GM12878 (cell line): ENCODE measurements at regions not wholly inside any gene's neighbourhood (a gene's known extent, or its start where the extent isn't known, plus 50 kb on each side); places are given as distances from the start of the nearest gene placed in this dataset.

Experiments used
- ATAC-seq: fragments of 200-7000 bp; cut with Tn5 transposase; 3 replicates; pipeline ENCODE4 v1.9.1; 2020; ENCODE audit warnings: mild to moderate bottlenecking, moderate library complexity
- BruUV-seq: library from RNA; stranded (reverse); fragments of 400-500 nt; replicated peaks from 2 replicates; lab custom pipeline; 2021; lab: Mats Ljungman, UMichigan
- CTCF ChIA-PET: fragments of 300-600 bp; sonication (Branson Sonifier 250); formaldehyde crosslinking; extraction: SDS; loops from one replicate; lab custom pipeline; 2021; ENCODE audit warnings: inconsistent platforms; lab: Yijun Ruan, JAX
- POLR2A ChIA-PET: fragments of 350-600 bp; formaldehyde crosslinking; extraction: SDS; loops from one replicate; lab custom pipeline; 2021; ENCODE audit warnings: inconsistent platforms; lab: Charles Lee
- RAD21 ChIA-PET: fragments of 300-600 bp; sonication (Branson Sonifier 250); formaldehyde crosslinking; loops from one replicate; lab custom pipeline; 2023; ENCODE audit warnings: antibody characterized with exemption; ENCODE audit not compliant: unreplicated experiment; lab: Charles Lee
- SMC1A ChIA-PET: fragments of 300-600 bp; sonication (Branson Sonifier 250); formaldehyde crosslinking; loops from one replicate; lab custom pipeline; 2023; ENCODE audit not compliant: unreplicated experiment, uncharacterized antibody; lab: Charles Lee
- DNase-seq: peaks from one replicate; pipeline ENCODE4 v3.0.0-alpha.2; 2011; ENCODE audit warnings: low read depth, low spot score
- FAIRE-seq: peaks from 3 replicates; lab custom pipeline; 2011; peaks lifted over from hg19 to GRCh38; lab: Jason Lieb, UNC
- H2AFZ ChIP-seq: 2 replicates; pipeline ENCODE4 v1.6.0; 2011; ENCODE audit warnings: low read depth, low read length, control low read depth; ENCODE audit not compliant: control insufficient read depth
- H3K27ac ChIP-seq: 2 replicates; pipeline ENCODE4 v1.5.1; 2011; ENCODE audit warnings: control low read depth; ENCODE audit not compliant: control insufficient read depth, insufficient read depth
- H3K27me3 ChIP-seq, 2 experiments: replicated peaks in 1 of 2; 2 replicates each; pipeline versions ENCODE4 v1.6.0 to v1.6.1; 2011; ENCODE audit warnings: low read length in 1 of 2; ENCODE audit not compliant: control insufficient read depth in 2 of 2, insufficient read depth in 2 of 2
- H3K36me3 ChIP-seq, 2 experiments: 2 replicates each; pipeline ENCODE4 v1.5.1; 2011; ENCODE audit warnings: low read length in 1 of 2; ENCODE audit not compliant: control insufficient read depth in 2 of 2, insufficient read depth in 2 of 2
- H3K4me1 ChIP-seq: 2 replicates; pipeline ENCODE4 v1.6.1; 2011; ENCODE audit warnings: mild to moderate bottlenecking, low read length, moderate library complexity, mixed read lengths; ENCODE audit not compliant: control insufficient read depth, insufficient read depth
- H3K4me2 ChIP-seq: 2 replicates; pipeline ENCODE4 v1.6.0; 2011; ENCODE audit warnings: control low read depth; ENCODE audit not compliant: control insufficient read depth, insufficient read depth
- H3K4me3 ChIP-seq: fragments of 200-600 bp; sonication (generic); 2 replicates; pipeline ENCODE4 v1.5.1; 2016
- H3K79me2 ChIP-seq: 2 replicates; pipeline ENCODE4 v1.6.0; 2011; ENCODE audit warnings: low read length; ENCODE audit not compliant: control insufficient read depth, insufficient read depth
- H3K9ac ChIP-seq: 2 replicates; pipeline ENCODE4 v1.8.0; 2011; ENCODE audit warnings: low read length, control low read depth, mixed read lengths; ENCODE audit not compliant: control insufficient read depth, insufficient read depth
- H3K9me3 ChIP-seq: replicated peaks from 3 replicates; pipeline ENCODE4 v1.5.1; 2011; ENCODE audit warnings: mild to moderate bottlenecking, low read length; ENCODE audit not compliant: control insufficient read depth, insufficient read depth
- H4K20me1 ChIP-seq: 2 replicates; pipeline ENCODE4 v1.6.0; 2011; ENCODE audit not compliant: control insufficient read depth, insufficient read depth
- ATF3 ChIP-seq: IDR thresholded peaks from 2 replicates; pipeline ENCODE4 v1.6.1; 2011; ENCODE audit warnings: low read depth, mild to moderate bottlenecking, low read length, moderate library complexity, borderline replicate concordance; ENCODE audit errors: extremely low read depth
- BACH1 ChIP-seq: fragments of 450-650 bp; IDR thresholded peaks from 2 replicates; pipeline ENCODE4 v1.6.1; 2017; ENCODE audit warnings: mild to moderate bottlenecking, borderline replicate concordance
- BHLHE40 ChIP-seq, 2 experiments: fragments of 450-650 bp in 1 of 2; IDR thresholded peaks; 2 replicates each; pipeline ENCODE4 v1.6.1; 2011 to 2017; ENCODE audit warnings: low read depth in 2 of 2, borderline replicate concordance in 1 of 2, improper control_type of control experiment in 1 of 2, low read length in 1 of 2, mild to moderate bottlenecking in 1 of 2
- CBFB ChIP-seq: IDR thresholded peaks from 2 replicates; pipeline ENCODE4 v1.6.1; 2016; ENCODE audit warnings: antibody characterized with exemption, low read depth
- HDAC6 ChIP-seq: fragments of 200-600 bp; sonication (generic); IDR thresholded peaks from one replicate; pipeline ENCODE4 v1.8.0; 2017; ENCODE audit warnings: antibody characterized with exemption; ENCODE audit not compliant: unreplicated experiment
- HDGF ChIP-seq: fragments of 450-650 bp; IDR thresholded peaks from 2 replicates; pipeline ENCODE4 v1.6.1; 2016; ENCODE audit warnings: antibody characterized with exemption
- KDM1A ChIP-seq: fragments of 200-600 bp; sonication (generic); IDR thresholded peaks from 2 replicates; pipeline ENCODE4 v1.6.1; 2016; ENCODE audit warnings: borderline replicate concordance
- MTA3 ChIP-seq: IDR thresholded peaks from 2 replicates; pipeline ENCODE4 v1.6.1; 2012; ENCODE audit warnings: low read length, inconsistent platforms, borderline replicate concordance
- NFIC ChIP-seq: IDR thresholded peaks from 2 replicates; pipeline ENCODE4 v1.6.1; 2012; ENCODE audit warnings: low read depth, mild to moderate bottlenecking, inconsistent platforms, low read length, moderate library complexity
- PBX3 ChIP-seq: IDR thresholded peaks from 2 replicates; pipeline ENCODE4 v1.6.1; 2011; ENCODE audit warnings: mild to moderate bottlenecking, low read depth, low read length, moderate library complexity; ENCODE audit not compliant: insufficient replicate concordance
- POLR2AphosphoS5 ChIP-seq: IDR thresholded peaks from 2 replicates; pipeline ENCODE4 v1.6.1; 2011; ENCODE audit warnings: mild to moderate bottlenecking, low read length, inconsistent platforms
- POU2F2 ChIP-seq: IDR thresholded peaks from 3 replicates; pipeline ENCODE4 v1.6.1; 2011; ENCODE audit warnings: low read depth, mild to moderate bottlenecking, low read length, borderline replicate concordance
- RELA ChIP-seq: fragments of 450-650 bp; IDR thresholded peaks from 2 replicates; pipeline ENCODE4 v1.8.0; 2014; ENCODE audit warnings: borderline replicate concordance; ENCODE audit not compliant: partially characterized antibody
- SREBF1 ChIP-seq: IDR thresholded peaks from 2 replicates; pipeline ENCODE4 v1.6.1; 2012; ENCODE audit warnings: mild to moderate bottlenecking, low read length
- ZZZ3 ChIP-seq: IDR thresholded peaks from 2 replicates; pipeline ENCODE4 v1.6.1; 2011; ENCODE audit warnings: low read depth; ENCODE audit not compliant: control insufficient read depth, insufficient read length
- WGBS: methylation state at CpG from one replicate; pipeline ENCODE4 v1.1.6; 2016; ENCODE audit warnings: low lambda C conversion rate; ENCODE audit not compliant: insufficient replicate concordance, insufficient coverage; ENCODE audit errors: missing lambda C conversion rate; 5-methylcytosine and 5-hydroxymethylcytosine counted together
- in situ Hi-C: fragments of 300-500 bp; cut with MboI; formaldehyde crosslinking; loops from 9 replicates; pipeline ENCODE4 v1.14.3; 2018; ENCODE audit warnings: mixed read lengths
- intact Hi-C: fragments of 100-400 bp; cut with micrococcal nuclease; formaldehyde crosslinking; loops from one replicate; pipeline ENCODE4 v1.14.2; 2022; ENCODE audit not compliant: unreplicated experiment
- TF ChIP-seq, protein P1 (sequence below): fragments of 450-650 bp; IDR thresholded peaks from 2 replicates; pipeline ENCODE4 v1.6.1; 2018; ENCODE audit warnings: borderline replicate concordance, mild to moderate bottlenecking; ENCODE audit not compliant: partially characterized antibody

- H4K20me1 ChIP-seq: no peaks in the 10 kb centered on the region
- no peaks in the 10 kb centered on the region for H3K79me2 ChIP-seq
- ChIA-PET CTCF (no interaction called here), RAD21 (no interaction called here), SMC1A (no interaction called here), POLR2A (no interaction called here)
- H3K4me1 ChIP-seq: no peaks in the 10 kb centered on the region
- no peaks in the 10 kb centered on the region for H3K9me3 ChIP-seq
- H3K27me3 ChIP-seq: no peaks in the 10 kb centered on the region
- FAIRE-seq (no peak), DNase-seq (no peak), ATAC-seq (no peak)
- H2AFZ ChIP-seq: no peak overlapping the region
- H3K9ac ChIP-seq: no peak overlapping the region
- TF ChIP-seq BACH1 (no peak), KDM1A (no peak), RELA (no peak), BHLHE40 (IDR thresholded peaks at IDR 0.05; ENCODE audit: borderline replicate concordance in 1 of 2, low read depth in 2 of 2, low read length in 1 of 2) (no peak), SREBF1 (no peak), MTA3 (no peak), POLR2AphosphoS5 (no peak)
- H3K4me3 ChIP-seq: no peak overlapping the region
- intact Hi-C loops (no loop called here), in situ Hi-C loops (no loop called here)
- 64% methylated on average over 2 of the region's 2 CpGs for WGBS
- no peak overlapping the region for H3K27ac ChIP-seq
- no peak overlapping the region for H3K4me2 ChIP-seq
- no peaks in the 10 kb centered on the region for H3K36me3 ChIP-seq
- BruUV-seq: no TSS peak
Observed at GRCh38 chr3:3333571-3333970, 154.1 kb upstream of the CRBN start.

DNA sequence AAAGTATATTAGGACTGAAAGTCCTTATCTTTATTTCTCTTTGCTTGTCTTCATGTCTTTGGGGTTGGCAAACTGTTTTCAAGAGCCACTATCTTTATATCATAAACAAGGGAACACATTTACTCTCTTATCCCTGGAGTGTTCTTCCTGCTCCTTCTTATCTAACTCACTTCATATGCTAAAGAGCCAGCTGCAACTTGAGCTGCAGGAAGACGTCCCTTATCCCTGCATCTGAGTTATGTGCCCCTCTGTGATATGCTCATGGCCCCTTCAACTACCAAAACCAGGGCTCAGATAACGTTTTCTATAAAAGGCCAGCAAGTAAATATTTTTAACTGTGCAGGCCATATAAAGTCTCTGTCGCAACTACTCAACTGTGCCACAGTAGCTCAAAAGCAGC lies 137.0 kb upstream of the CRBN start:
- BruUV-seq: no TSS peak
- ChIA-PET POLR2A (no interaction called here), CTCF (no interaction called here), RAD21 (no interaction called here), SMC1A (interaction anchor here (0.7 to 1.2 kb wide), 2 partner anchors 10 to 33 kb away, joined by 3 read pairs; no protein-coding TSS in a partner anchor)
- H3K4me1 ChIP-seq: no peaks in the 10 kb centered on the region
- H3K9me3 ChIP-seq: no peaks in the 10 kb centered on the region
- no peaks in the 10 kb centered on the region for H3K36me3 ChIP-seq
- intact Hi-C loops (no loop called here), in situ Hi-C loops (no loop called here)
- H3K4me3 ChIP-seq: no peak overlapping the region
- ATAC-seq (no peak), DNase-seq (no peak), FAIRE-seq (no peak)
- H2AFZ ChIP-seq: no peak overlapping the region
- no peak overlapping the region for H3K27ac ChIP-seq
- no peak overlapping the region for H3K4me2 ChIP-seq
- H3K27me3 ChIP-seq: no peaks in the 10 kb centered on the region
- WGBS: 37% methylated on average over 3 of the region's 3 CpGs
- H4K20me1 ChIP-seq: no peaks in the 10 kb centered on the region
- no peaks in the 10 kb centered on the region for H3K79me2 ChIP-seq
- no peak overlapping the region for H3K9ac ChIP-seq
- TF ChIP-seq CBFB: no peak
- no peak for TF ChIP-seq PBX3
- no peak for TF ChIP-seq NFIC
- TF ChIP-seq POU2F2: no peak
- no peak for TF ChIP-seq ATF3
- no peak for TF ChIP-seq POLR2AphosphoS5
- TF ChIP-seq, protein P1, sequence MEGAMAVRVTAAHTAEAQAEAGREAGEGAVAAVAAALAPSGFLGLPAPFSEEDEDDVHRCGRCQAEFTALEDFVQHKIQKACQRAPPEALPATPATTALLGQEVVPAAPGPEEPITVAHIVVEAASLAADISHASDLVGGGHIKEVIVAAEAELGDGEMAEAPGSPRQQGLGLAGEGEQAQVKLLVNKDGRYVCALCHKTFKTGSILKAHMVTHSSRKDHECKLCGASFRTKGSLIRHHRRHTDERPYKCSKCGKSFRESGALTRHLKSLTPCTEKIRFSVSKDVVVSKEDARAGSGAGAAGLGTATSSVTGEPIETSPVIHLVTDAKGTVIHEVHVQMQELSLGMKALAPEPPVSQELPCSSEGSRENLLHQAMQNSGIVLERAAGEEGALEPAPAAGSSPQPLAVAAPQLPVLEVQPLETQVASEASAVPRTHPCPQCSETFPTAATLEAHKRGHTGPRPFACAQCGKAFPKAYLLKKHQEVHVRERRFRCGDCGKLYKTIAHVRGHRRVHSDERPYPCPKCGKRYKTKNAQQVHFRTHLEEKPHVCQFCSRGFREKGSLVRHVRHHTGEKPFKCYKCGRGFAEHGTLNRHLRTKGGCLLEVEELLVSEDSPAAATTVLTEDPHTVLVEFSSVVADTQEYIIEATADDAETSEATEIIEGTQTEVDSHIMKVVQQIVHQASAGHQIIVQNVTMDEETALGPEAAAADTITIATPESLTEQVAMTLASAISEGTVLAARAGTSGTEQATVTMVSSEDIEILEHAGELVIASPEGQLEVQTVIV: no peak
- TF ChIP-seq HDGF: no peak
- TF ChIP-seq HDAC6: no peak
- TF ChIP-seq ZZZ3: no peak
